ENCODE measurements at regions not wholly inside any gene's neighbourhood (a gene's known extent, or its start where the extent isn't known, plus 50 kb on each side); places are given as distances from the start of the nearest gene placed in this dataset.

GRCh38 chr15:25175789-25176615, 221.2 kb downstream of the SNRPN start:
- DNase-seq (ENCODE audit: low read depth): no peak
- no peak overlapping the region for H3K4me3 ChIP-seq (ENCODE audit: low read length)
- no peak for TF ChIP-seq CTCF (conservative IDR thresholded peaks at IDR 0.05; ENCODE audit: low read length)

GRCh38 chr15:25176616-25176923, 221.8 kb downstream of the SNRPN start:
- no peak for TF ChIP-seq CTCF (conservative IDR thresholded peaks at IDR 0.05; ENCODE audit: low read length)
- no peak overlapping the region for H3K4me3 ChIP-seq (ENCODE audit: low read length)
- no peak for DNase-seq (ENCODE audit: low read depth)

GRCh38 chr15:25176991-25177954, 222.5 kb downstream of the SNRPN start:
- H3K4me3 ChIP-seq (ENCODE audit: low read length): no peak overlapping the region
- DNase-seq (ENCODE audit: low read depth): no peak
- TF ChIP-seq CTCF (conservative IDR thresholded peaks at IDR 0.05; ENCODE audit: low read length): no peak

- H3K4me3 ChIP-seq (ENCODE audit: low read length): no peak overlapping the region
- no peak for DNase-seq (ENCODE audit: low read depth)
- no peak for TF ChIP-seq CTCF (conservative IDR thresholded peaks at IDR 0.05; ENCODE audit: low read length)
Observed at GRCh38 chr15:25177955-25178801, 223.4 kb downstream of the SNRPN start.

GRCh38 chr15:25178835-25179672, 224.3 kb downstream of the SNRPN start:
- no peak overlapping the region for H3K4me3 ChIP-seq (ENCODE audit: low read length)
- DNase-seq (ENCODE audit: low read depth): no peak
- no peak for TF ChIP-seq CTCF (conservative IDR thresholded peaks at IDR 0.05; ENCODE audit: low read length)
